A549 (cell line): ENCODE measurements at regions not wholly inside any gene's neighbourhood (a gene's known extent, or its start where the extent isn't known, plus 50 kb on each side); places are given as distances from the start of the nearest gene placed in this dataset.

Source experiments
- ATAC-seq, 2 experiments: fragments of 200-7000 bp in 1 of 2; fragments of >200 bp in 1 of 2; cut with Nextera tagmentation in 1 of 2; cut with Tn5 transposase in 1 of 2; 3 replicates each; pipeline versions ENCODE4 v1.8.0 to v1.9.1; 2018 to 2020; ENCODE audit warnings: mild to moderate bottlenecking in 1 of 2, moderate library complexity in 1 of 2
- CTCF ChIA-PET: fragments of 300-600 bp; sonication (Branson Sonifier 250); formaldehyde crosslinking; extraction: SDS; loops from one replicate; lab custom pipeline; 2021; ENCODE audit warnings: antibody characterized with exemption, inconsistent platforms; lab: Yijun Ruan, JAX
- POLR2A ChIA-PET: fragments of 350-600 bp; formaldehyde crosslinking; extraction: SDS; loops from one replicate; lab custom pipeline; 2021; ENCODE audit warnings: antibody characterized with exemption, inconsistent platforms; lab: Yijun Ruan, JAX
- DNase-seq, 2 experiments: peaks; one replicate each; pipeline versions ENCODE4 v3.0.0 to v3.0.0-alpha.2; 2011 to 2016; ENCODE audit warnings: low read depth in 1 of 2, low spot score in 1 of 2
- FAIRE-seq: peaks from 2 replicates; lab custom pipeline; 2011; peaks lifted over from hg19 to GRCh38; lab: Jason Lieb, UNC
- H3K27ac ChIP-seq, 2 experiments: fragments of >200 bp; sonication (Bioruptor Twin); formaldehyde crosslinking; 3 replicates each; pipeline ENCODE4 v1.5.1; 2016 to 2017
- H3K4me1 ChIP-seq: fragments of >200 bp; sonication (Bioruptor Twin); formaldehyde crosslinking; 3 replicates; pipeline ENCODE4 v1.6.1; 2016
- H3K4me2 ChIP-seq: fragments of >200 bp; sonication (Bioruptor Twin); formaldehyde crosslinking; 3 replicates; pipeline ENCODE4 v1.6.1; 2016
- H3K4me3 ChIP-seq: fragments of >200 bp; sonication (Bioruptor Twin); formaldehyde crosslinking; 3 replicates; pipeline ENCODE4 v1.5.1; 2016
- H3K9me3 ChIP-seq: fragments of >200 bp; sonication (Bioruptor Twin); formaldehyde crosslinking; 3 replicates; pipeline ENCODE4 v1.6.1; 2016
- CBX2 ChIP-seq: fragments of 200-600 bp; sonication (generic); IDR thresholded peaks from 2 replicates; pipeline ENCODE4 v1.6.1; 2016; ENCODE audit warnings: low read depth, mild to moderate bottlenecking, borderline replicate concordance
- CBX8 ChIP-seq: fragments of 200-600 bp; sonication (generic); IDR thresholded peaks from 2 replicates; pipeline ENCODE4 v1.6.1; 2016
- EP300 ChIP-seq, 2 experiments: fragments of >200 bp; sonication (Bioruptor Twin); formaldehyde crosslinking; IDR thresholded peaks; 2 replicates in 1 of 2; 3 replicates in 1 of 2; pipeline ENCODE4 v1.6.1; 2016 to 2017
- ESRRA ChIP-seq: fragments of 150-350 bp; IDR thresholded peaks from 2 replicates; pipeline ENCODE4 v1.6.1; 2014; ENCODE audit warnings: mild to moderate bottlenecking, low read length, borderline replicate concordance
- FOSB ChIP-seq: fragments of 250-450 bp; sonication (Bioruptor Pico); IDR thresholded peaks from 2 replicates; pipeline ENCODE4 v1.5.0; 2020; ENCODE audit warnings: mild to moderate bottlenecking, moderate library complexity
- FOSL2 ChIP-seq, 2 experiments: fragments of 450-650 bp in 1 of 2; fragments of >200 bp in 1 of 2; sonication (Bioruptor Twin) in 1 of 2; formaldehyde crosslinking; IDR thresholded peaks; 2 replicates each; pipeline versions ENCODE4 v1.5.0 to v1.6.1; 2016 to 2020; ENCODE audit warnings: mild to moderate bottlenecking in 1 of 2, moderate library complexity in 1 of 2
- HDAC2 ChIP-seq: fragments of 200-600 bp; sonication (generic); IDR thresholded peaks from 2 replicates; pipeline ENCODE4 v1.6.1; 2016
- HOXB13 ChIP-seq: fragments of 250-450 bp; sonication (Bioruptor Pico); IDR thresholded peaks from 2 replicates; pipeline ENCODE4 v1.5.0; 2020; ENCODE audit warnings: low read depth, mild to moderate bottlenecking, moderate library complexity
- JUNB ChIP-seq: fragments of >200 bp; sonication (Bioruptor Twin); formaldehyde crosslinking; IDR thresholded peaks from 2 replicates; pipeline ENCODE4 v1.6.1; 2016
- KDM1A ChIP-seq: fragments of 200-600 bp; sonication (generic); IDR thresholded peaks from 2 replicates; pipeline ENCODE4 v1.6.1; 2016; ENCODE audit warnings: low read depth, mild to moderate bottlenecking
- MAFK ChIP-seq: fragments of 450-650 bp; IDR thresholded peaks from 2 replicates; pipeline ENCODE4 v1.6.1; 2014; ENCODE audit not compliant: partially characterized antibody
- MYC ChIP-seq: IDR thresholded peaks from 2 replicates; pipeline ENCODE4 v1.6.1; 2012; ENCODE audit warnings: mild to moderate bottlenecking, inconsistent platforms, low read length, improper control_type of control experiment, borderline replicate concordance
- NFE2L2 ChIP-seq: fragments of 150-350 bp; conservative IDR thresholded peaks from 2 replicates; pipeline ENCODE4 v1.6.1; 2014; ENCODE audit warnings: low read length
- NPAS2 ChIP-seq: fragments of 250-450 bp; sonication (Bioruptor Pico); IDR thresholded peaks from 2 replicates; pipeline ENCODE4 v1.8.0; 2022; ENCODE audit warnings: mild to moderate bottlenecking, moderate library complexity, borderline replicate concordance
- PBX3 ChIP-seq: IDR thresholded peaks from 2 replicates; pipeline ENCODE4 v1.6.1; 2012
- POLR2A ChIP-seq: IDR thresholded peaks from 2 replicates; pipeline ENCODE4 v1.6.1; 2012; ENCODE audit warnings: mild to moderate bottlenecking, low read length
- RAD21 ChIP-seq, 2 experiments: fragments of >200 bp in 1 of 2; sonication (Bioruptor Twin) in 1 of 2; formaldehyde crosslinking in 1 of 2; IDR thresholded peaks in 1 of 2; conservative IDR thresholded peaks in 1 of 2; 2 replicates in 1 of 2; 3 replicates in 1 of 2; pipeline ENCODE4 v1.6.1; 2012 to 2018; ENCODE audit warnings: inconsistent platforms in 1 of 2
- RARB ChIP-seq: fragments of 250-450 bp; sonication (Bioruptor Pico); IDR thresholded peaks from 2 replicates; pipeline ENCODE4 v1.8.0; 2021; ENCODE audit warnings: mild to moderate bottlenecking, moderate library complexity
- RFX5 ChIP-seq: fragments of 450-650 bp; IDR thresholded peaks from 2 replicates; pipeline ENCODE4 v1.7.1; 2014; ENCODE audit warnings: antibody characterized with exemption, mild to moderate bottlenecking, moderate library complexity
- RNF2 ChIP-seq: fragments of 200-600 bp; sonication (generic); IDR thresholded peaks from 2 replicates; pipeline ENCODE4 v1.6.1; 2016; ENCODE audit warnings: low read depth, mild to moderate bottlenecking, antibody characterized with exemption, moderate library complexity, borderline replicate concordance
- ZNF302 ChIP-seq: fragments of 250-450 bp; sonication (Bioruptor Pico); IDR thresholded peaks from 2 replicates; pipeline ENCODE4 v1.9.0; 2021; ENCODE audit warnings: inconsistent platforms, mild to moderate bottlenecking, moderate library complexity
- WGBS: methylation state at CpG from one replicate; pipeline ENCODE4 v1.1.6; 2017; ENCODE audit errors: missing lambda C conversion rate; 5-methylcytosine and 5-hydroxymethylcytosine counted together
- TF ChIP-seq, protein P1 (sequence below): fragments of >200 bp; sonication (Bioruptor Twin); formaldehyde crosslinking; IDR thresholded peaks from 3 replicates; pipeline ENCODE4 v1.6.1; 2016
- TF ChIP-seq, protein P2 (sequence below): fragments of 250-450 bp; sonication (Bioruptor Pico); IDR thresholded peaks from 2 replicates; pipeline ENCODE4 v1.5.0; 2020; ENCODE audit warnings: low read depth, mild to moderate bottlenecking, moderate library complexity

DNA sequence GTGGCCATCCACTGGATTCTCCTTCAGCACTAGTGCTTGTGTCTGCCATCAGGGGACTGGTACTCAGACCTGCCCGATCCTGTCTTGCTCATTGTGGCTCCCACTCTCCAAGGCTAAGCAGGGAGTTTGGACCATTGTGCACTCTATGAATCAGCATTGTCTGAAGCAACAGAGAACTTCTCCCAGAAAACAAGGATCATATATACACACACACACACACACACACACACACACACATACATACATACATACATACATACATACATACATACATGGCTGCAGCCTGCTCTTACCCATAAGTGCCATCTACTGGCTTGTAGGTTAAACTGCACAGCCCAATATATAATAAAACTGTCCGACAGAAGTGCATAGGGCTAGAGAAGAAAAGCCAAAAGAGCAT lies 345.3 kb upstream of the LCORL start:
- POLR2A ChIA-PET, result no interaction called here
- DNase-seq, result peak in 1 of 2 experiments; percentile 18
- no peak for FAIRE-seq
- no peak overlapping the region for H3K4me2 ChIP-seq
- no peaks in the 10 kb centered on the region for H3K4me1 ChIP-seq
- H3K9me3 ChIP-seq, result no peaks in the 10 kb centered on the region
- WGBS, result 18% methylated on average over 2 of the region's 2 CpGs
- CTCF ChIA-PET, result interaction anchor here (0.6 to 1.3 kb wide), 2 partner anchors 140 to 550 kb away, joined by 4 to 5 read pairs; no protein-coding TSS in a partner anchor
- ATAC-seq, result peak in 1 of 2 experiments; percentile 72; a peak in 3 of 6 replicates
- TF ChIP-seq FOSL2 (IDR thresholded peaks at IDR 0.05) (no peak), FOSL2 (CRISPR knock-in tag; IDR thresholded peaks at IDR 0.05) (no peak), RAD21 (conservative IDR thresholded peaks at IDR 0.05 in 1 of 2, IDR thresholded peaks at IDR 0.05 in 1 of 2) (peak in 1 of 2 experiments; percentile 38; a peak in 2 of 5 replicates)
- no peak overlapping the region for H3K4me3 ChIP-seq
- H3K27ac ChIP-seq, result no peak overlapping the region

GRCh38 chr4:18366136-18366535 lies 344.6 kb upstream of the LCORL start:
- ChIA-PET CTCF (interaction anchor here (1.3 kb wide), 1 partner anchor 549 kb away, joined by 5 read pairs; no protein-coding TSS in a partner anchor), POLR2A (no interaction called here)
- no peak overlapping the region for H3K4me3 ChIP-seq
- DNase-seq (no peak), FAIRE-seq (no peak), ATAC-seq (no peak)
- H3K4me2 ChIP-seq, result no peak overlapping the region
- no peak for TF ChIP-seq ESRRA
- TF ChIP-seq HOXB13 (CRISPR knock-in tag), result no peak
- no peak overlapping the region for H3K27ac ChIP-seq
- H3K9me3 ChIP-seq, result no peaks in the 10 kb centered on the region
- WGBS, result 0% methylated on average over 3 of the region's 3 CpGs
- no peaks in the 10 kb centered on the region for H3K4me1 ChIP-seq

- TF ChIP-seq HOXB13 (CRISPR knock-in tag) (no peak), NPAS2 (no peak), HDAC2 (no peak), FOSB (no peak), RNF2 (no peak)
- ChIA-PET POLR2A (no interaction called here), CTCF (no interaction called here)
- FAIRE-seq (no peak), ATAC-seq (no peak), DNase-seq (no peak)
- H3K9me3 ChIP-seq, result no peaks in the 10 kb centered on the region
- H3K4me3 ChIP-seq, result no peak overlapping the region
- H3K4me2 ChIP-seq, result no peak overlapping the region
- no peaks in the 10 kb centered on the region for H3K4me1 ChIP-seq
- 22% methylated on average over 7 of the region's 7 CpGs for WGBS
- H3K27ac ChIP-seq, result no peak overlapping the region
Measured at GRCh38 chr4:18343581-18343980, 322.0 kb upstream of the LCORL start.

- DNase-seq (no peak), ATAC-seq (no peak), FAIRE-seq (no peak)
- Histone ChIP-seq H3K4me2 (no peak overlapping the region), H3K4me3 (no peak overlapping the region), H3K9me3 (no peaks in the 10 kb centered on the region), H3K4me1 (no peaks in the 10 kb centered on the region), H3K27ac (no peak overlapping the region)
- ChIA-PET POLR2A (no interaction called here), CTCF (no interaction called here)
- TF ChIP-seq RARB (CRISPR knock-in tag) (no peak), ZNF302 (no peak), CBX2 (no peak), JUNB (no peak), CBX8 (no peak), PBX3 (no peak), EP300 (IDR thresholded peaks at IDR 0.05) (no peak), NFE2L2 (no peak), RFX5 (no peak), MYC (no peak), KDM1A (no peak), NPAS2 (no peak), POLR2A (no peak), MAFK (no peak)
- TF ChIP-seq, protein P1, sequence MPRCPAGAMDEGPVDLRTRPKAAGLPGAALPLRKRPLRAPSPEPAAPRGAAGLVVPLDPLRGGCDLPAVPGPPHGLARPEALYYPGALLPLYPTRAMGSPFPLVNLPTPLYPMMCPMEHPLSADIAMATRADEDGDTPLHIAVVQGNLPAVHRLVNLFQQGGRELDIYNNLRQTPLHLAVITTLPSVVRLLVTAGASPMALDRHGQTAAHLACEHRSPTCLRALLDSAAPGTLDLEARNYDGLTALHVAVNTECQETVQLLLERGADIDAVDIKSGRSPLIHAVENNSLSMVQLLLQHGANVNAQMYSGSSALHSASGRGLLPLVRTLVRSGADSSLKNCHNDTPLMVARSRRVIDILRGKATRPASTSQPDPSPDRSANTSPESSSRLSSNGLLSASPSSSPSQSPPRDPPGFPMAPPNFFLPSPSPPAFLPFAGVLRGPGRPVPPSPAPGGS, result no peak
- TF ChIP-seq, protein P2, sequence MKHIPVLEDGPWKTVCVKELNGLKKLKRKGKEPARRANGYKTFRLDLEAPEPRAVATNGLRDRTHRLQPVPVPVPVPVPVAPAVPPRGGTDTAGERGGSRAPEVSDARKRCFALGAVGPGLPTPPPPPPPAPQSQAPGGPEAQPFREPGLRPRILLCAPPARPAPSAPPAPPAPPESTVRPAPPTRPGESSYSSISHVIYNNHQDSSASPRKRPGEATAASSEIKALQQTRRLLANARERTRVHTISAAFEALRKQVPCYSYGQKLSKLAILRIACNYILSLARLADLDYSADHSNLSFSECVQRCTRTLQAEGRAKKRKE (CRISPR knock-in tag), result no peak
- WGBS, result 0% methylated on average over 1 of the region's 4 CpGs
Measured at GRCh38 chr4:18342847-18343246, 321.3 kb upstream of the LCORL start.
